NCI-H345 (cell line): ENCODE measurements at regions not wholly inside any gene's neighbourhood (a gene's known extent, or its start where the extent isn't known, plus 50 kb on each side); places are given as distances from the start of the nearest gene placed in this dataset.

Source experiments
- DNase-seq: peaks from one replicate; lab custom pipeline; 2025; lab: John Stamatoyannopoulos, UW

DNA sequence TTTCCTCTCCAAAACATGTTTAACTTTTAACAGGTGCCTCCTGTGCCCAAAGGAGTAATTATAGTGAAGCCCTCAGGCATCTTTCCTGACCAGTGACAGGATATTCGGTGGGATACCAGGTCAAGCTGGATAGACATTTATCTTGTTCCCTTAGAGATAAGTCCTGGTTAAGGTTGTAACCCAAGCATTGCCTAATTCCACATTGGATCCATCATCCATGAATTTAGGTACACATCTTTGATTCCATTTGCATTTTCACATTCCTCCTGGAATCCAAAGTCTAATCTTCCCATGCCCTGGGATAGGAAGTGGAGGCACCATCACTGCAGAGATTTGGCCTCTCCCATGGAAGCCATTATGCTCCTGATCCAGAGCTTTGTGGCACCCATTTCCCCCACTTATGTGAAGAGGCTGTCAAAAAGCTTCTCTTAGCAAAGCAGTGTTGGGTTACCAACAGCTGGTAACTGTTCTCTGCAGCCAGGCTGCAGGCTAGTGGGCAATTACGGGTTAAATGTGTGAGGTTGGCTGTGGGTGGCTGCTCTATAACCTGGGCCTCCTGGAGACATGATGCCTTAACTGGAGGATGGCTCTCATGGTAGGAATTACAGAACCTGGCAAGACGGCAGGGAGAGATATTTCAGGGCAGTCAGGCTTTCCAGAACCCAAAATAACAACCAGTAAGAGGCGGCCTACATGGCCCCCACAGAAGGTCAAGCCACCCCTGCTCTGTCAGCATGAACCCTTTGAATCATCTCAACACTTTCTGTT lies 96.9 kb upstream of the VGLL2 start:
- DNase-seq = no peak

DNA sequence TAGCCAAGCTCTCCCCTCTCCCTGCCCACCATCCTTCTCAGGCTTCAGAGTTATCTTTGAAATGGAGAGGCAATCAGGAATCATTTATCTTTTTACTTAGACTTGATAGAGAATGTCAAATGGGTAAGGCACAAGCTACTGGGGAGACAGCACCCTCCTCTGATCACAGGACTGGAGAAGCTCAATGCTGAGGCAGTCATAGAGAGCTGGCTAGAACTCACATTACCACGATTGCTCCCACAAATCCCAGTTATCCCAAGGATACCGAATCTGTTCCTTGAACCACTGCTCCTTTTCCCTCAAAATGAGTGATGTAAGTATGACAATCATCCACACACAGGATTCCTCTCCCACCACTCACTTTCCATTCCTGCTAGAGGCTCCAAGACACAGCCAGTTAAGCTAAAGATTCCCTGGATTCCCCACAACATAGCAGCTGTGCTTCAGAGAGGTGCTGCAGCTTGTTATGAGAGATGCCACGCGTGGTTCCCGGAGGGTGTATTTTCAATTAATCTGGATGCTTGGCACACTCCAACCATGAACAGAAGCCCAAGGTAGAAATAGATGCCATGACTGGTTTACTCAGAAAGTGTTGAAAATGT lies 96.2 kb upstream of the VGLL2 start:
- no peak for DNase-seq

DNA sequence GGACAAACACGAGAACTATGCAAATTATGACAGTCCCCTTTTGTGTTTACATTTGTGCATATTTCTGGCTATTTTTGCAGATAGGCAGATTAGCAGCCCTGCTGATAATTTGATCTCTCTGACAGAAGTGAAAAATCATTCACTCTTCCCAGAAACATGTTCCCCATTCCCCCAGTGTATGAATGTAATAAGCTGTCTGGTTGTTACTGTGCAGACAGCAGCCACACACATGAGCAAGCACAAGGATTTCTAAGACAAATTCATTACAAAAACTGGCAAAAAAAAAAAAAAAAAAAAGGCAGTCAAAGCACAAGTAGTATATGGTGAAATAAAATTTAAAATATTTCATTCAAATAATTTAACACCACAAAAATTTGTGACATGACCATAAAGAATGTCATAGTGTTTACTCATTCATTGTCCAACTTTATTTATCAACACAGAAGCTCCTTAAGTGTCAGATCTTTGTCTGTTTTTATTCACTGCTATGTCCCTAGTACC lies 95.5 kb upstream of the VGLL2 start:
- no peak for DNase-seq

DNA sequence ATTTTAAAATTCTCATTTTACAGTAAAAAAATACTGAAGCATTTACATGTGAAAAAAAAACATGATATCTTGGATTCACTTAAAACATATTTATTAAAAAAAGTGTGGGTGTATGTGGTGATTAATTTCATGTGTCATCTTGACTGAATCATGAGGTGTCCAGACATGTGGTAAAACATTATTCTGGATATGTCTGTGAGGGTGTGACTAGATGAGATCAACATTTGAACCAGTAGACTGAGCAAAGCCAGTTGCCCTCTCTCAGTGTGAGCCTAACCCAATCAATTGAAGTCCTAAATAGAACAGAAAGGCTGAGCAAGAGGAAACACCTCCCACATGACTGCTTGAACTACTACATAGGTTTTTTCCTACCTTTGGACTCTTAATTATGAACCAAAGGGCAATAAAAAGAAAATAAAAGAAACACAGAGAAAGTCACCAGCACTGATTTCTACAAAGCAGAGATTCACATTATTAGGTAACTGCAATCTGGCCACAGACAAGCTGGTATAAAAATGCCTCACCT lies 90.5 kb upstream of the VGLL2 start:
- no peak for DNase-seq

DNA sequence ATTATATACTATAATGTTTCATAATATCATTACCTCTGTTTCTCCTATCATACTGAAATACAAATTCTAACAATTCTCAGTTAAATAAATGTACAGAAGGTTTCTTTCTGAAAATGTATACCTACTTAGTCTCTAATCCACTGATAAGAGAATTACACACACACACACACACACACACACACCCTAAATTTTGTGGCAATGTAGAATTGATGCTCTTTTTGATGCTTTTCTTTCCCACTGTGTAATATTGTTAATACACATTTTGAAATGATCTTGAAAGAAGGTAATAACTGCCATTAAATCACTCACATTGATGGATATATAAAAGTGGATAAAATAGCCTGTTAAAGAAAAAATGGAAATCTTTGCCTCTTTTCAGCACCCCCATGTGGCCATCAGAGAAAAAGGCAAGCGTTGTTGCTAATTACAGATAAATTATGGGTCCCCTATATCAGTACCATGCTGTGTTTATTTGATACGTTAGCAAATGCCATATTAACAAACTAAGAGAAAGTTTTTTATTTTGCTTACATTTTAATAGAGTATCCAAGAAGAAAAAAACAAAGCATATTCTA lies 76.6 kb upstream of the VGLL2 start:
- no peak for DNase-seq

DNA sequence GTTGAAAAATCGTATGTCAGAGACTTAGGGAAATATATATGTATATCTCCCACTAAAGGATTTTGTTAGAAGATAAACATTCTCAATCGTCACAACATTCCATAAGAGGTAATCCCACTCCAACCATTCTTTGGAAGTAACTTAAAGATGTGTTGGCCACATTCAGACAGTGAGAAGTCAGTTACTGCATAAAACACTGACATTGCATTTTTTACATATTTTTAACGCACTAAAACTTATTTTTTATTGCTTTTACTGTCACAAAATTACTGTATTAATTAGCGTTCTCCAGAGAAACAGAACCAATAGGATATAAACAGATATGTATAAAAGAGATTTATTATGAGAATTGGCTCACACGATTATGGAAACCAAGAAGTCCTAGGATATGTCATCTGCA lies 74.3 kb upstream of the VGLL2 start:
- no peak for DNase-seq

DNA sequence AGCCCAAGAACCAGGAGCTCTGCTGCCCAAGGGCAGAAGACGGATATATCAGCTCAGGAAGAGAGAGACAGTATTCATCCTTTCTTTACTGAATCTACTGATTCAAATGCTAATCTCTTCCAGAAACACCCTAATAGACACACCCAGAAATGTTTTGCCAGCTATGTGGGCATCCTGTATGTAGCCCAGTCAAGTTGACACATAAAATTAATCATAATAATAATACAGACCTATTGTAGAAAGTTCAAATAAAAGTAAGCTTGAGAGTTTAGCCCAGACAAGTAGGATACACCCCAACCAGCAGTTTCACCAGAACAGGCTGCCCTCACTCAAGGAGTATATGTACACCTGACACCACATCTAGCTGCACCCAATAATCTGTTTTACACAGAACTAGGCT lies 73.9 kb upstream of the VGLL2 start:
- DNase-seq = no peak

DNA sequence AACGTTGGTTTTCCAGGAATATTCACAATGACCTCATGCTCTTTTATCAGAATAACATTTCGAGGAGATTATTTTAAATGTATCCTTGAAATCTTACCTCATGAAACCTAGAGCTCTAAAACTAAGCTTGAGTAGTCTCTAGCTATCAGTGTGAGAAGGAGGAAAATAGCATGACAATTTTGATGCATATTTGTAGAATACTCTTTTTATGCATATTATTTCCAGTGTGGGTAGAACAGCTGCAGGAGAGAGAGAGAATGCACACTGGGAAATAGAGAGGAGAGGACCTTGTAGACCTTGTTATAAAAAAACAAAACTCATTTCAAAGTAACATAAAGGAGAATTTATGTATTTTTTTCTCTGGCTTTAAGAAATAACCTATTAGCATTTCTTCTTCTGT lies 71.1 kb upstream of the VGLL2 start:
- DNase-seq = no peak

DNA sequence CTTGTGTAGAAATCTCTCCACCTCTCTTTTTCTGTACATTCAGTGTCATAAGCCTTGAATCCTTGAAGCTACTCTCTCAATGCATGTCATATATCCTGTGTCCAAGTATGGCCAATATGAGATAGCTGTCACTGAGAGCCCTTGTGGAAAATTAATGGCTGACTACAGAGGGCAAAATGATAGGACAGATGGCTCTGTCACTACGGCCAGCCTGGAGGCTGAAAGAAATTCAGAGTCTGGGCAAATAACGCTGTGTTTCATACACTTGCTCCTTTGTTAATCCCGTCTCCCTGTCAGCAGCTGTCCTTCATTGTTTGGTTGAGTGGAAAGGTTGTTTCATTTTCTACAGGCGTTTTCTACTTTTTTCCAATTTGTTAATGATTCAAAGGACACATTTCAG lies 70.4 kb upstream of the VGLL2 start:
- DNase-seq = no peak

DNA sequence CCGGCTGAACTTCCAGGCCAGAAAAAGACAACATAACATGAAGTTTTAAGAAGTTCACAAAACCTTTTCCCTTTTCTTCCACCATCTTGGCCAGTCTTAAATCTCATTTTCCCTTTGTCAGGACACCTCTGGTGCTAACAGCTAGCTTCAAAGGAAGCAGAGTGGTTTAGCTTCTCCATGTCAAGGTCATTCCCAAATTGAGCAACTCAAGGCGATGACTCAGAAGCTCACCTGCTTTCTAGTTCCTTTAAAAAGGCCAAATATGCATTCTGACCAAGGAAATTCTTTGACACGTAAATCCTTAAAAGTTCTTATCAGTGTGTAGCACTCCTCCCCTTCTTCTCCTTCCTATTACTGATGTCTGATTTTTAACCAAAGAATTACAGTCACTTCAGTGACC lies 69.6 kb upstream of the VGLL2 start:
- no peak for DNase-seq

DNA sequence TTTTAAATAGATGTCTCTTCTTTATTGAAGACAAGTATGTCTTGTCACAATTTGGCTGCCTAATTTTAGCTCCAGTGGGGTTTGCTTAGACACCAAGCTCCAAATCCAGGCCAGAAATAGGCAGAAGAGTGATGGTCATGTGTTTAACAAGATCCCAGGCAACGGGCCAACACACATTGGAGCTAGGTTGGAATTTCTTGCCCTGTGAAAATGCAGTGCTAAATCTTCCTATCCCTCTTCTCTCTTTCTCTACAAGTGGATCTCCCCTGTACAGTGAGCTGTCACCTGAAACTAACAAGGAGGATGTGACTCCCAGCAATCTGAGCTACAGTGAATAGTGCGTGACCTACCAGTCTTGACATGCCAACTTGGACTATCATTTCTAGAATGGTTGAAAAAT lies 65.3 kb upstream of the VGLL2 start:
- DNase-seq = no peak

DNA sequence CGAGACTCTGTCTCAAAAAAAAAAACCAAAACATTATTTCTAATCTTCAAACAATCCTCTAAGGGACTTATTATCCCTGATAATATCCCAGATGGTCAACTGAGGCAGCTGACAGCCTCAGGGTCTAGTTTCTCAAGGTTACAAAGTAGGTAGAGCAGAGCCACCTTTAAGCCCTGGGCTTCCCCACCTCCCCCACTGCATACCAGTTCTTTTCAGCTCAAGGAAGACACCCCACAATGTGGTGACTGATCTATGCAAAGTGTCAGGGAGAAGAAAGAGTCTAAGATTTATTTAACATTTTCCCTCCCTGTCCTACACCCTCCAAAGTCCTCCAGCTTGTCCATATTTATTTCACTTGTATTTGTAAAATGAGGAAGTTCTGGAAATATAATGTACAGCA lies 60.5 kb upstream of the VGLL2 start:
- DNase-seq = no peak

DNA sequence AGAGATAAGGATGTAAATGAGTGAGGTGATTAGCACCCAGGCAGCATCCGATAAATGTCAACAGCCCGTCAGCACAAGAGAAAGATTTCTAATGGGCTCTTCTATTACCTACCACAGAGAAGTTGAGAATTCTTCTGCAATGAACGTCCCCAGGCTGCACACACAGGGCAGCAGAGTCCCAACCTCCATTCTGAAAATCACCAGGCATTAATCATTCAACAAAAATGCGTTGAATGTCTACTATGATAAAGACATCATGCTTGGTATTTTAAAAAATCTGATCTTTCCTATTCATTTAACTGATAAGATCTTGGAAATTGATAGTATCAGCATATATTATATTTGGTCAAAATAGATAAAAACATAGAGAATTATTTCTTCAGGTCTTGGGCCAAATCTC lies 59.5 kb upstream of the VGLL2 start:
- DNase-seq = no peak

DNA sequence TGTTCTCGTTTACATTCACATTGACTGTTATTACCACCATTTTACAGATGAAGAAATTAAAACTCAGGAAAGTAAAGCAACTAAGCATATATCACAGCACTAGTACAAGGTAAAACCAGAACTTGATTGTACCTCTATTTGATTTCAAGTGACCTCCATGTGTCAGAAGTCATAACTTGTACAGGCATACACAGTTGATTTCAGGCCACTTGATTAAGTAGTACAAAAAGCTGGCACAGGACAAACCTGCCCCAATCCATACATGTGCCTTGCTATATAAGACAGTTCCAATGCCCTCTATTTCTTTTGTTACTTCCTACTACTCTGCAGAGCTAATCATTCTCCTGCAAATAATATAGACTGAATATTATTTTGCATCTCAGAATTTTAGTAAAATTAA lies 58.8 kb upstream of the VGLL2 start:
- DNase-seq = no peak

DNA sequence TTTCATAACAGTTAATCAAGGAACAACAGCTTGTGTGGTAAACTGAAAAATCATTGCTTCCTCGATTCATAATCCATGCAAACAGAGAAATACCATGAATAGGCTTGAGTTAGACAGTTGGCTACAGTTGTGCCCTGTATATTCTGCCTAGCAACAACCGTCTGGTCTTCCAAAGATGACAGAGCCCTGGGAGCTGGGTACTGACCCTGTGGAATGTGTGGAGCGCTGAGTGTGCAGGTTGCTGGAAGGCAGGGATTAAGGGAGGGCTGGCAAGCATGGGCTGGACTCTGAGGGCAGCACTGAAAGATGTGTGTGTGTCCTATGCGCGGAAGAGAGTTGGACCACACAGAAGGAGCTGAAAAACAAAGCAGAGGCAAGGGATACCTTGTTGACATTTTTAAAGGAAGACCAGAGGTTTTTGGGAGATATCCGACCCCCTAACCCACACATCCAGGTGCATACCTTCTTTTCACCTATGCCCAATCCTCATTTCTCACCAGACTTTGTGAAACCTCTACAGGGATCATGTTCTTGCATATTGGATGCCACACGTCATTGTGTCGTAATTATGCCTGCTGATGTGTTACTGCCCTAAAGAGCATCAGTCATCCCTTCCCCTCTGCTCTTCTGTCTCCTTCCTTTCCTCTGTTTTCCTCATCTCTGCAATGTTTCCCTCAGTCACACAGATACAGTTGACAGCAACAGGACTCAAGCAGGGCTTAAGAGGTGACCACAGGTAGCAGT lies 58.2 kb upstream of the VGLL2 start:
- DNase-seq = no peak

DNA sequence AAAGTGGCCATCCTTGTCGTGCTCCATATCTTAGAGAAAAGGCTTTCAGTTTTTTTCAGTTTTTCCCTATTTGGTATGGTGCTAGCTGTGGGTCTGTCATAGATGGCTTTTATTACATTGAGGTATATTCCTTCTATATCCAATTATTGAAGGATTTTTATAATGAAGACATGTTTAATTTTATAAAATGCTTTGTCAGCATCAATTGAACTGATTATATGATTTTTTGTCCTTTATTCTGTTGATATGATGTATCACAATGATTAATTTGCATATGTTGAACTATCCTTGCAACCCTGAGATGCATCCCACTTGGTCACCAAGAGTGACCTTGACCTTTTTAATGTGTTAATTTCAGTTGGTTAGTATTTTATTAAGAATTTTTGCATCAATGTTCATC lies 55.1 kb upstream of the VGLL2 start:
- no peak for DNase-seq

DNA sequence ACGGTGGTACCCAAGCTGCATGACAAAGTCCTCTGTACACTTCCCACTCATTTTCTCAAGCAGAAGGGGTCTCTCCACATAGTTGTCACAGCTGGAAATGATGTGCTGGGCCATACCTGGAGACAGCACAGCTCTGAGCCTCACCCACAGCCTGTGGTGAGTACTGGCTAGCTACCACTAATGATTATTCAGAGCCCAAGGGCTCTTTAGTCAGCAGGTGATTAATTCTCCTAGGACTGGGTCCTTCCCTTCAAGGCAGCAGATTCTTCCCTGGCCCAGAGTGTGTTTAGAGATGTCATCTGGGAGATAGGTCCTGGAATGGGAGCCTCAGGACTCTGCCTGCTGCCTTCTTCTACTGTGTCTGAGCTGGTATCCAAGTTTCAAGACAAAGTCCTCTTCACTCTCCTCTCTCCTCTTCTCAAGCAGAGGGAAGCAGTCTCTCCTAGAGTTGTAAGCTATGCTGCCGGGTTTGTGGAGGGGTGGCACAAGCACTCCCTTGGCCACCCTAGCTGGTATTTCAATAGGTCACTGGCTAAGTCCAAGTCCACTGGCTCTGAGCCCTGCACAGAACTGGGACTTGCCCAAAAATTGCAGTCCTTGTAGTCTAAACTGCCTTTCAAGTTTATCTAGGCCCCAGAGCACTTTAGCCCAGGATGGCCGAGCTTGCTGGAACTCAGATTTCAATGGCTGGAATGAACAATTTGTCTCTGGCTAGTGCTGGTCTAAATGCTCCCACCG lies 49.8 kb upstream of the VGLL2 start:
- DNase-seq = no peak
